GM19239 (cell line): ENCODE measurements at regions not wholly inside any gene's neighbourhood (a gene's known extent, or its start where the extent isn't known, plus 50 kb on each side); places are given as distances from the start of the nearest gene placed in this dataset.

ENCODE experiments used
- DNase-seq: peaks from one replicate; pipeline ENCODE4 v3.0.0; 2011; ENCODE audit warnings: low spot score; ENCODE audit not compliant: insufficient read length
- FAIRE-seq: peaks from 2 replicates; lab custom pipeline; 2011; peaks lifted over from hg19 to GRCh38; lab: Jason Lieb, UNC

- DNase-seq (no peak), FAIRE-seq (no peak)
These were observed 277.9 kb upstream of the GADL1 start for GRCh38 chr3:31172336-31172735.

- no peak for FAIRE-seq
These were observed 278.8 kb upstream of the GADL1 start for GRCh38 chr3:31173118-31173718.

GRCh38 chr3:31174079-31174478 is 279.6 kb upstream of the GADL1 start:
- FAIRE-seq: no peak

More at GRCh38 chr3:31173118-31173718, 278.8 kb upstream of the GADL1 start:
- no peak for DNase-seq

GRCh38 chr3:31176045-31176444 is 281.6 kb upstream of the GADL1 start:
- no peak for DNase-seq
- no peak for FAIRE-seq

More at GRCh38 chr3:31174079-31174478, 279.6 kb upstream of the GADL1 start:
- no peak for DNase-seq

- no peak for FAIRE-seq
- no peak for DNase-seq
These were observed 284.0 kb upstream of the GADL1 start for GRCh38 chr3:31178467-31178866.

- FAIRE-seq: no peak
These were observed 285.3 kb upstream of the GADL1 start for GRCh38 chr3:31179768-31180167.

GRCh38 chr3:31180274-31180673 is 285.8 kb upstream of the GADL1 start:
- FAIRE-seq (no peak), DNase-seq (no peak)

More at GRCh38 chr3:31179768-31180167, 285.3 kb upstream of the GADL1 start:
- no peak for DNase-seq

- DNase-seq (no peak), FAIRE-seq (no peak)
These were observed 287.2 kb upstream of the GADL1 start for GRCh38 chr3:31181661-31182060.

DNA sequence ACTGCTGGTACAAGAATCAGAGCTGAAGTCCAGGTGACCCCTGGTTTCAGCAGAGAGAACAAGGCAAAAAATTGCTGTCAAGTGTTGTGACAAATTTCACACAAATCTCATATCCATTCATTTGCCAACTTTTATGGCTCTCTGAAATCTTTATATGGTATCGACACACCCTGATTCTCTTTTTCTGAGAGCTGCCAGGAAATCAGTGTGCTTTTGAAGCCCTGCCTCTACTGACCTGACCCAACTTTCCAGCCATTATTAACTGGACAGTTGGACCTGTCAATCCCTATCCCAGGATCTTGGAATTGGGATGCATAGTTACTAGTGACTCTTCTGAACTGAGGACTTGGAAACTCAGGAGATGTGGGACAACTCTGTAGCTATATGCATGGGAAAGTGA is 288.2 kb upstream of the GADL1 start:
- no peak for DNase-seq
- FAIRE-seq: no peak

DNA sequence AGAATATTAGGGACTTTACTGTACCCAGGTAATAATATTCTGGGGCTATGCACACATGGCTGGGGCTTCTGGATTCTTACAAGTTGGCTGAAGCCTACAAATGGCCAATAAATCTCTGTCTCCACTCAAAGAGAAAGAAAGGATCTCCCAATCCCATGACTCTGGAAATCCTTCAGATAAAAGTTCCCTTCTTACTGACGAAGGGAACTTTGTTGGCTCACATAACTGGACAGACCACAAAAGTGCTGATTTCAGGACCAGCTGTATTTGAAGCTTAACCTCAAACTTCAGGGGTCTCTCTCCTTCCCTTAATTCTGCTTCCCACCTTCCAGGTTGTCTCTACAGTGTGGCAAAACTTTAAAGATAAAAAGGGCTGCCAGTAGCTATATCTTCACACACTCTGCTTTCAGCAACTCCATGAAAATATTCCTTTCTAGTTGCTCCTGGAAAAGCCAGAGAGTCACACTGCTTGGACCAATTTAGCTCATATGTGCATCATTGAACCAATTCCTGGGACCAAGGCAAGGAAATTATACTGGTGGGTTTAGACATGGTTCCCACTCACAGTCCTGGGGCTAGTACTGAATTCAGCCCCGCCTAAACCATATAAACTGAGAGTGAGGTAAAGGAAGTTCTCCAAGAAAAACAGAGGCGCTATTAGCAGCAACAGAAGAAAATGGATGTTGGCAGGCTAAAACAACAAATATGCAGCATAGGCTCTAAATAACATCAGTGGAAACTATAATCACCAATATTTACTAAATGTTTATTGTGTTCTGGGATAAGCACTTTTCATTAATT is 290.0 kb upstream of the GADL1 start:
- FAIRE-seq: no peak

DNA sequence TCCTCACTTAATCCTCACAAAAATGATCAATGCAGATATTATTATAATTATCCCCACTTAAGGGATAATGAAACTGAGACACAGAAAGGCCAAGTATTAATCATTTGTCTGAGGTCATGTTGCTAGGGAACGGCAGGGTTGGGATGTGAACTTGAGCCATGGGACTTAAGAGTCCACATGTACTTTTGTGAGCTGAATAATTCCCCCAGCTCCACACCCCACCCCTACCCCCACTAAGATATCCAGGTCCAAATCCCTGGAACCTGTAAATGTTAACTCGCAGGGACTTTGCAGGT is 290.5 kb upstream of the GADL1 start:
- no peak for FAIRE-seq
- DNase-seq: no peak

More for the DNA sequence above, 290.0 kb upstream of the GADL1 start:
- DNase-seq: no peak

- no peak for DNase-seq
- FAIRE-seq: no peak
These were observed 291.6 kb upstream of the GADL1 start for GRCh38 chr3:31186041-31186440.

DNA sequence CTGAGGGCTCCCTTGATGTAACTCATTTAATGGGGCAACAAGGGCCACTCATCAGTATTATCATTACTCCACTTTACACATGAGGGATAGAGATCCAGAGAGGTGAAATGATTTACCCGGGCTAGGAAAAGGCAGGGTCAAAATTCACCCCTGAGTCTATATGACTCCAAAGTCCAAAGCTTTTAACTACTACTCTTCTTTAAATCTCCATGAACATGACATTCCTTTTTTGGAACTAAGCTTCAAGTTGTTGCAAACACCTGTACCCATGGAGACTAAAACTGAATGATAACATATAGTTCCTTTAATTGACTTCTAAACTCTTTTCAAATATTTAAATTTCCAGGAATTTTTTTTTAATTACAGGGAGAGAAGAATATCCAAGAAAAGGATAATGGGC is 292.9 kb upstream of the GADL1 start:
- DNase-seq: no peak
- no peak for FAIRE-seq

DNA sequence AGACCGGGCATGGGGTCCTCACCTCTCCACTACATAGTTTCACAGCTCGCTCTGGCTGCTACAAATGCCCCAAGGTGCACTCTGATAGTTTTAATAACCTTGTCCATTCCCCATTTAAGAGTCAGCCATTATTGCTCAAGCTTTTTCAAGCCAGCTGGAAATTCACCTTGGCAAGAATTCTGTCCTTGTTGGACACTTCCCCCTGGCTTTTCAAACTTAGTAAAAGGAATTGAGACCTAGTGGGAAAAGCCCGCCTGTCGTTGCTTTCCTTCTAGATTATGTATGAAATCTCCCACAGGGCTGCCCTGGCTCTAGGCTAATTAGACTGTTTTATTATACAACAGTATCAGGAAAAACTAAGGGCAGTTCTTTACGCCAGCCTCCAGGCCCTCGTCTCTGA is 293.7 kb upstream of the GADL1 start:
- FAIRE-seq: no peak
- DNase-seq: no peak

GRCh38 chr3:31189330-31189729 is 294.9 kb upstream of the GADL1 start:
- no peak for FAIRE-seq
- no peak for DNase-seq

- DNase-seq (no peak), FAIRE-seq (no peak)
These were observed 295.5 kb upstream of the GADL1 start for GRCh38 chr3:31189971-31190370.

GRCh38 chr3:31191354-31191753 is 296.9 kb upstream of the GADL1 start:
- DNase-seq (no peak), FAIRE-seq (no peak)

DNA sequence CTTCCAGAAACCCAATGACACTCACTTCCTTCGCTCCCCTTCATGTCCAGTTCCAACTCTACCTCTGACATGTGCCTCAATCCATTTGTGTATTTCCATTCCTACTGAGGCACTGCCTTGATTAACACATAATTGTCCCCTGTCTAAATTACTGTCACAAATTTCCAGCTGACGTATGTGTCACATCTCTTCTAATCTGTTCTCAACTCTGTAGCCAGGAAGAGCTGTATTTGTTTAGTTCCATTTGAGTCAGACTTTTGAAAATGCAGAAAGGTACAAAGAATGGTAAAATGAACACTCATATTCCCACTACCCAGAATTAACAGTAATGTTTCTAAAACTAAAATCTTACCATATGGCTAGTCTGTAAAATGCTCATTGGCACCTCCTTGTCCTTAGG is 299.0 kb upstream of the GADL1 start:
- FAIRE-seq: no peak

DNA sequence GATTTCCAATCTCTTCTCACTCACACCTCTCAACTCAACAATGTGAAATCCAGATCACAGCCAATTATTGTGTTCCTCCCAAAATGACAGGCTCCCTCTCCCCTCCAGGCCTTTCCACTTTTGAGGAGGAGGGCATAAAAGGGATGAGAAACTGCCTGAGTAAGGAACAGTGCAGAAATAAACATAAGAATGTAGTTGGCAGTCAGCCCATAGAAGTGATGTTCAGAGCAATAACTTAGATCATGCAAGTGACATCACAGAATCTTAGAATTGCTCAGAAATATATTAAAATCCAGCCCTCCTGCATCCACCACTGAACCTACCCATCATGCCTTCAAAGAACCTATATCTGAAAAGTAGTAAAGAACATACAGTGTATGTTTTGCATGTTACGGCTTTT is 299.4 kb upstream of the GADL1 start:
- DNase-seq (no peak), FAIRE-seq (no peak)

More for the DNA sequence above, 299.0 kb upstream of the GADL1 start:
- DNase-seq: no peak

DNA sequence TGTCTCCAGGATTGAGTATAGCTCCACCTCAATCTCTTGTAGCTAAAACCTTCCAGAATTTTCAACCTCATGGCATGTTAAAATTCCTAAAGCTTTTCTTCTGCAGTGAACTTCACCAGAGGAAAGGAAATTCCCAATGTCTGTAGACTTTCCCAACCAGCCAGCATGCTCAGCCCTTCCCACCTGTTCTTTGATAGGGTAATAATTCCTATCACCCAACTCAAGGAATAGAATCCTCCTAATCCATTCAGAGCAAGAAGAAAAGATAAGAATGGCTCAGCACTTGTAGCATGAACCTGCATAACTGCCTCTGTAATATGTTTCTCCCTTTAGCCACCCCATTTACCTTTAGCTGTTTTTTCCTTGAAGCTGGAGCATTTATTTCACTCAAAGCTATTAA is 301.8 kb upstream of the GADL1 start:
- FAIRE-seq (no peak), DNase-seq (no peak)

DNA sequence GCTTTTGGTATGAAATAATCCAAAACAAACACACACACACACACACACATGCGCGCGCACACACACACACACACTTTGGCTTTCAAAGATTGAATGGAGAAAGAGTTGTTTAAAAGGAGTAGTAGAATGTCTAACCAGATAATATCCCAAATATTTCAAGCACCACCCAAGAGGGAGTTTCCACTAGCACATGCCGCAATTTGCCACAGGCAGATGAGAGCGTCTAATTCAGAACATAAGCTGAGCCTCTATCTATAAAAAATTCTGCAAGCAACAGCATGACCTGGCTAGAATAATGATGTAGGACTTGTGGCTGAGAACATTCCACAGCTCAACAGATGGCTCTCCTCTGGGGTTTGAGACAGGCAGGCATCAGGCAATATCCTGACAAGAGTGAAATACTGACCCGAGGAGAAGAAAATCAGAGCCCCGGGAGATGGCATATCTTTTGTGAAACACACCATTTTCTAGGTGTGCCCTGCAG is 302.5 kb upstream of the GADL1 start:
- FAIRE-seq: no peak
- DNase-seq: no peak

GRCh38 chr3:31197941-31198340 is 303.5 kb upstream of the GADL1 start:
- DNase-seq: no peak
- FAIRE-seq: no peak
